Epithelial cell of proximal tubule (primary cell): ENCODE measurements at regions not wholly inside any gene's neighbourhood (a gene's known extent, or its start where the extent isn't known, plus 50 kb on each side); places are given as distances from the start of the nearest gene placed in this dataset.

Source experiments
- DNase-seq: peaks from one replicate; pipeline ENCODE4 v3.0.0-alpha.2; 2011; ENCODE audit warnings: low read depth
- H3K4me3 ChIP-seq: 2 replicates; pipeline ENCODE4 v1.5.1; 2011; ENCODE audit warnings: low read depth, mild to moderate bottlenecking, low read length
- CTCF ChIP-seq: conservative IDR thresholded peaks from 2 replicates; pipeline ENCODE4 v1.5.1; 2012; ENCODE audit warnings: low read depth, mild to moderate bottlenecking, low read length

- no peak overlapping the region for H3K4me3 ChIP-seq
- no peak for DNase-seq
- TF ChIP-seq CTCF, result no peak
These were observed 227.2 kb downstream of the SQOR start for GRCh38 chr15:45862034-45862433.

GRCh38 chr15:45863881-45864580 lies 229.2 kb downstream of the SQOR start:
- no peak for DNase-seq
- TF ChIP-seq CTCF, result no peak
- H3K4me3 ChIP-seq, result no peak overlapping the region

GRCh38 chr15:45866616-45867015 lies 231.8 kb downstream of the SQOR start:
- TF ChIP-seq CTCF, result no peak
- DNase-seq, result no peak
- H3K4me3 ChIP-seq, result no peak overlapping the region

GRCh38 chr15:45867281-45867680 lies 232.5 kb downstream of the SQOR start:
- no peak overlapping the region for H3K4me3 ChIP-seq
- no peak for DNase-seq
- no peak for TF ChIP-seq CTCF

- no peak for DNase-seq
- H3K4me3 ChIP-seq, result no peak overlapping the region
- no peak for TF ChIP-seq CTCF
These were observed 233.4 kb downstream of the SQOR start for GRCh38 chr15:45868109-45868691.

GRCh38 chr15:45869034-45869668 lies 234.3 kb downstream of the SQOR start:
- no peak overlapping the region for H3K4me3 ChIP-seq
- DNase-seq, result no peak
- TF ChIP-seq CTCF, result no peak
